H9 (cell line): ENCODE measurements at regions not wholly inside any gene's neighbourhood (a gene's known extent, or its start where the extent isn't known, plus 50 kb on each side); places are given as distances from the start of the nearest gene placed in this dataset.

Experiments used
- DNase-seq: peaks from one replicate; pipeline ENCODE4 v3.0.0-alpha.2; 2017
- H2AFZ ChIP-seq: one replicate; pipeline ENCODE4 v1.6.1; 2013; ENCODE audit warnings: mild to moderate bottlenecking, low read length, control low read depth, moderate library complexity
- H2AK5ac ChIP-seq: 2 replicates; pipeline ENCODE4 v1.6.1; 2013; ENCODE audit warnings: low read length, control low read depth, mixed read lengths; ENCODE audit not compliant: insufficient read length
- H2BK120ac ChIP-seq: one replicate; pipeline ENCODE4 v1.6.1; 2013; ENCODE audit warnings: low read depth, mild to moderate bottlenecking, low read length, control low read depth, inconsistent platforms; ENCODE audit not compliant: poor library complexity, severe bottlenecking
- H2BK12ac ChIP-seq: 2 replicates; pipeline ENCODE4 v1.6.1; 2013; ENCODE audit warnings: low read length, control low read depth, mixed read lengths, low read depth; ENCODE audit not compliant: insufficient read length
- H2BK15ac ChIP-seq: 2 replicates; pipeline ENCODE4 v1.6.1; 2013; ENCODE audit warnings: low read depth, low read length, control low read depth
- H2BK20ac ChIP-seq: one replicate; pipeline ENCODE4 v1.6.1; 2013; ENCODE audit warnings: low read depth, mild to moderate bottlenecking, low read length, control low read depth, inconsistent platforms; ENCODE audit not compliant: poor library complexity, severe bottlenecking
- H2BK5ac ChIP-seq: 2 replicates; pipeline ENCODE4 v1.6.1; 2013; ENCODE audit warnings: low read length, control low read depth, mixed read lengths; ENCODE audit not compliant: insufficient read length
- H3K14ac ChIP-seq: 2 replicates; pipeline ENCODE4 v1.6.1; 2013; ENCODE audit warnings: low read length, control low read depth; ENCODE audit not compliant: insufficient read depth
- H3K18ac ChIP-seq: 2 replicates; pipeline ENCODE4 v1.6.1; 2013; ENCODE audit warnings: low read depth, mild to moderate bottlenecking, mixed read lengths, low read length, control low read depth; ENCODE audit not compliant: insufficient read length
- H3K23ac ChIP-seq: 2 replicates; pipeline ENCODE4 v1.6.1; 2013; ENCODE audit warnings: low read length, control low read depth, mixed read lengths, low read depth; ENCODE audit not compliant: insufficient read length
- H3K23me2 ChIP-seq: 2 replicates; pipeline ENCODE4 v1.6.1; 2013; ENCODE audit warnings: low read depth, mild to moderate bottlenecking, mixed read lengths, low read length, control low read depth; ENCODE audit not compliant: insufficient read length, poor library complexity, severe bottlenecking
- H3K27ac ChIP-seq: 2 replicates; pipeline ENCODE4 v1.5.1; 2013; ENCODE audit warnings: low read length, control low read depth, mixed read lengths, low read depth; ENCODE audit not compliant: insufficient read length
- H3K27me3 ChIP-seq: 2 replicates; pipeline ENCODE4 v1.6.1; 2013; ENCODE audit warnings: low read length, control low read depth, inconsistent platforms; ENCODE audit not compliant: insufficient read depth
- H3K4ac ChIP-seq: 2 replicates; pipeline ENCODE4 v1.6.1; 2013; ENCODE audit warnings: low read depth, mild to moderate bottlenecking, control low read depth, inconsistent platforms, low read length, moderate library complexity
- H3K4me1 ChIP-seq: 2 replicates; pipeline ENCODE4 v1.6.1; 2013; ENCODE audit warnings: low read length, control low read depth, inconsistent platforms; ENCODE audit not compliant: insufficient read depth
- H3K4me2 ChIP-seq: 2 replicates; pipeline ENCODE4 v1.6.1; 2013; ENCODE audit warnings: low read length, control low read depth, mixed read lengths; ENCODE audit not compliant: insufficient read length, insufficient read depth
- H3K56ac ChIP-seq: 2 replicates; pipeline ENCODE4 v1.6.1; 2013; ENCODE audit warnings: low read depth, mild to moderate bottlenecking, mixed read lengths, low read length, control low read depth; ENCODE audit not compliant: insufficient read length
- H3K79me1 ChIP-seq: 2 replicates; pipeline ENCODE4 v1.6.1; 2013; ENCODE audit warnings: low read depth, mild to moderate bottlenecking, moderate library complexity, low read length, control low read depth, inconsistent platforms; ENCODE audit not compliant: insufficient read depth, poor library complexity, severe bottlenecking
- H3K79me2 ChIP-seq: 2 replicates; pipeline ENCODE4 v1.6.1; 2013; ENCODE audit warnings: low read length, control low read depth, inconsistent platforms; ENCODE audit not compliant: insufficient read depth
- H3K9ac ChIP-seq: 2 replicates; pipeline ENCODE4 v1.6.1; 2013; ENCODE audit warnings: low read length, control low read depth, mixed read lengths; ENCODE audit not compliant: insufficient read length; ENCODE audit errors: extremely low read depth
- H3K9me3 ChIP-seq: one replicate; pipeline ENCODE4 v1.6.1; 2013; ENCODE audit warnings: low read depth, low read length, inconsistent platforms; ENCODE audit not compliant: control insufficient read depth
- H3T11ph ChIP-seq: one replicate; pipeline ENCODE4 v1.6.1; 2013; ENCODE audit warnings: mild to moderate bottlenecking, low read length, control low read depth, inconsistent platforms
- H4K20me1 ChIP-seq: one replicate; pipeline ENCODE4 v1.6.1; 2013; ENCODE audit not compliant: control insufficient read depth, insufficient read length, insufficient read depth
- H4K5ac ChIP-seq: 2 replicates; pipeline ENCODE4 v1.6.1; 2013; ENCODE audit warnings: low read depth, mild to moderate bottlenecking, mixed read lengths, low read length, control low read depth; ENCODE audit not compliant: insufficient read length
- H4K8ac ChIP-seq: replicated peaks from 2 replicates; pipeline ENCODE4 v1.6.1; 2013; ENCODE audit warnings: low read length, control low read depth, mixed read lengths, low read depth; ENCODE audit not compliant: insufficient read length
- H4K91ac ChIP-seq: 2 replicates; pipeline ENCODE4 v1.6.1; 2013; ENCODE audit warnings: low read depth, mild to moderate bottlenecking, moderate library complexity, mixed read lengths, low read length, control low read depth; ENCODE audit not compliant: insufficient read length
- H3K27ac Mint-ChIP-seq, 3 experiments: 2 replicates in 2 of 3; 3 replicates in 1 of 3; pipeline ENCODE4 v1.8.0; 2020 to 2021; ENCODE audit warnings: mixed read lengths in 3 of 3, mild to moderate bottlenecking in 1 of 3, moderate library complexity in 1 of 3
- H3K27me3 Mint-ChIP-seq: 2 replicates; pipeline ENCODE4 v1.8.0; 2021; ENCODE audit warnings: low read depth, mild to moderate bottlenecking, moderate library complexity, mixed read lengths
- H3K36me3 Mint-ChIP-seq, 3 experiments: 2 replicates in 2 of 3; 3 replicates in 1 of 3; pipeline ENCODE4 v1.8.0; 2020 to 2021; ENCODE audit warnings: low read depth in 3 of 3, mixed read lengths in 3 of 3; ENCODE audit not compliant: insufficient read depth in 1 of 3
- H3K4me1 Mint-ChIP-seq, 2 experiments: 2 replicates each; pipeline ENCODE4 v1.8.0; 2020; ENCODE audit warnings: mixed read lengths in 2 of 2
- H3K4me3 Mint-ChIP-seq, 2 experiments: 2 replicates in 1 of 2; 3 replicates in 1 of 2; pipeline ENCODE4 v1.8.0; 2020 to 2021; ENCODE audit warnings: mild to moderate bottlenecking in 2 of 2, mixed read lengths in 2 of 2, moderate library complexity in 1 of 2
- H3K9me3 Mint-ChIP-seq, 2 experiments: 2 replicates in 1 of 2; 3 replicates in 1 of 2; pipeline ENCODE4 v1.8.0; 2020; ENCODE audit warnings: mild to moderate bottlenecking in 2 of 2, mixed read lengths in 2 of 2, moderate library complexity in 1 of 2
- CTCF ChIP-seq: fragments of 200-600 bp; sonication (generic); conservative IDR thresholded peaks from 3 replicates; pipeline ENCODE4 v1.8.0; 2021; ENCODE audit warnings: antibody characterized with exemption, mild to moderate bottlenecking
- WGBS: extraction: QIAGEN DNeasy Blood & Tissue Kit; methylation state at CpG from one replicate; pipeline ENCODE4 v1.1.7; 2013; ENCODE audit warnings: missing lambda C conversion rate, low lambda C conversion rate, mixed read lengths; ENCODE audit not compliant: insufficient read length; ENCODE audit errors: extremely low coverage; 5-methylcytosine and 5-hydroxymethylcytosine counted together

DNA sequence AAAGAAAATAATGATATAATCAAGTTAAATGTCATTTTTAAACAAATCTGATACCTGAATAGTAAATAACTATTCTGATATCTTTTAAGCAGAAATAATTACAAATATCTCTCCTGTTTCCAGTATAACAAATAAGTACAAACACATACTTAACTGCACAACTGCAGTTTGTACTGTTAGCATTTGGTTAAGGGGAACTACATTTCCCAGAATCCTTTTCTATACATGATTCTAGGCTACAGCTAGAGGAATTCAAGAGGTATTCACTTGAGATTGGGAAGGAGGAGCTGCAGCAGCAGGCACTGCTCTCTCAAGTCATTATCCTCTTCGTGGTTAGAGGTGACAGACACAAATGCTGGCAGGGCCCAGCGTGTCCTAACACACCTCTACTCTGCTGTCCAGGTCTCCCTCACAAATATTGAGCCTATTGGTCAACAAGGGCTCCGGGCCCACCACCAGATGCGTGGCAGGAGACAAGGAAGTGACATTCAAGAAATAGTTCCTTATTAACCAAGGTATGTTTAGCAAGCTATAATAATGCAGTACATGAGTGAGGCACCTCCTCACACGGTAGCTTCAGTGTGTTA is 255.1 kb upstream of the MKLN1 start:
- Histone ChIP-seq H2BK12ac (no peak overlapping the region), H4K20me1 (no peaks in the 10 kb centered on the region), H3K27me3 (no peaks in the 10 kb centered on the region), H3K18ac (no peak overlapping the region), H2AK5ac (no peak overlapping the region), H2BK120ac (peak overlapping the region; percentile 5), H3K14ac (no peak overlapping the region), H4K5ac (no peak overlapping the region), H3K9ac (no peak overlapping the region), H3K23ac (no peak overlapping the region), H3K79me2 (no peaks in the 10 kb centered on the region), H3K27ac (no peak overlapping the region), H4K8ac (no peak overlapping the region), H3K79me1 (peaks cover 2% of the 10 kb centered on the region), H3T11ph (no peak overlapping the region), H3K4me2 (no peak overlapping the region), H2AFZ (no peak overlapping the region), H3K4ac (no peak overlapping the region), H4K91ac (no peak overlapping the region), H3K56ac (no peak overlapping the region), H3K9me3 (no peaks in the 10 kb centered on the region), H3K23me2 (no peaks in the 10 kb centered on the region), H3K4me1 (peaks cover 2% of the 10 kb centered on the region; the same call in 1 of the 2 replicates), H2BK20ac (no peak overlapping the region), H2BK15ac (no peak overlapping the region), H2BK5ac (no peak overlapping the region)
- Mint-ChIP-seq H3K4me3 (no peak overlapping the region), H3K36me3 (peaks cover 2 to 13% (median 3%) of the 10 kb centered on the region in 3 experiments; a peak in 5 of 7 replicates), H3K27ac (peak overlapping the region in 2 of 3 experiments; percentile 22 to 58; a peak in 1 of 7 replicates), H3K4me1 (peaks cover 27 to 28% of the 10 kb centered on the region in 2 experiments), H3K27me3 (no peaks in the 10 kb centered on the region; the same call in 1 of the 2 replicates), H3K9me3 (no peaks in the 10 kb centered on the region; a peak in 1 of 5 replicates)
- WGBS = no CpG with 5 or more reads among the region's 5 CpGs
- DNase-seq = peak; percentile 46
- TF ChIP-seq CTCF = no peak
